Pancreas (tissue), 10 donors: ENCODE measurements at regions not wholly inside any gene's neighbourhood (a gene's known extent, or its start where the extent isn't known, plus 50 kb on each side); places are given as distances from the start of the nearest gene placed in this dataset.

Experiments
- ATAC-seq, 4 donors: fragments of 200-7000 bp; cut with Tn5 transposase; one replicate each; pipeline versions ENCODE4 v1.8.0 to v1.9.1; 2020; ENCODE audit warnings: mild to moderate bottlenecking in 4 of 4, moderate library complexity in 4 of 4
- DNase-seq, 6 donors: peaks; one replicate each; pipeline ENCODE4 v3.0.0-alpha.2; 2020
- FAIRE-seq: peaks from 2 replicates; lab custom pipeline; 2012; peaks lifted over from hg19 to GRCh38; lab: Jason Lieb, UNC
- H3K27ac ChIP-seq, 4 donors: fragments of 200-600 bp; sonication (generic); 1 replicate in 3 of 4; 2 replicates in 1 of 4; pipeline versions ENCODE4 v1.5.0 to v1.8.0; 2020
- H3K27me3 ChIP-seq, 4 donors: fragments of 200-600 bp; one replicate each; pipeline ENCODE4 v1.8.0; 2021
- H3K36me3 ChIP-seq, 3 donors: fragments of 200-600 bp; sonication (generic) in 1 of 3; one replicate each; pipeline versions ENCODE4 v1.5.0 to v1.8.0; 2020 to 2021
- H3K4me1 ChIP-seq, 3 donors: fragments of 200-600 bp; one replicate each; pipeline ENCODE4 v1.8.0; 2021
- H3K4me3 ChIP-seq, 4 donors: fragments of 200-600 bp; sonication (generic) in 2 of 4; one replicate each; pipeline versions ENCODE4 v1.5.0 to v1.8.0; 2020 to 2021
- H3K9me3 ChIP-seq, 4 donors: fragments of 200-600 bp; one replicate each; pipeline ENCODE4 v1.8.0; 2021
- CTCF ChIP-seq, 4 donors: fragments of 200-600 bp; sonication (generic) in 3 of 4; IDR thresholded peaks; one replicate each; pipeline versions ENCODE4 v1.5.0 to v1.8.0; 2021; ENCODE audit warnings: antibody characterized with exemption in 4 of 4
- WGBS, 2 donors: extraction: QIAGEN DNeasy Blood & Tissue Kit; methylation state at CpG; one replicate each; pipeline ENCODE4 v1.1.7; 2013; 5-methylcytosine and 5-hydroxymethylcytosine counted together
- intact Hi-C, 3 donors: fragments of 100-400 bp; cut with DNase I; formaldehyde crosslinking; loops; one replicate each; pipeline versions ENCODE4 v1.11.1 to v1.14.2; 2022
- donor health status: healthy with polysubstance abuse.
- donor health status: DM: no; HTN: no; CAD: no; lungs with moderate emphysema.
- donor health status: DM: no; HTN: no; CAD: no.
- donor health status: control.
- donor health status: control.
- donor health status: Bipolar disorder and iron deficiency.
- donor health status: DM: yes; HTN: yes; CAD: no.
- donor health status: DM: no; HTN: no; CAD: no.
- donor health status: DM: no; HTN: no; CAD: no.
- donor health status: DM: yes; HTN: yes; CAD: no.

- intact Hi-C loops = no loop called here
- no peak for TF ChIP-seq CTCF (IDR thresholded peaks at IDR 0.05)
- H3K27ac ChIP-seq = no peak overlapping the region
- no peaks in the 10 kb centered on the region for H3K9me3 ChIP-seq
- ATAC-seq (no peak), FAIRE-seq (no peak), DNase-seq (no peak)
- no peaks in the 10 kb centered on the region for H3K27me3 ChIP-seq
- H3K36me3 ChIP-seq = no peaks in the 10 kb centered on the region
- no peak overlapping the region for H3K4me3 ChIP-seq
- no peaks in the 10 kb centered on the region for H3K4me1 ChIP-seq
These were observed 82.2 kb upstream of the CNTLN start for GRCh38 chr9:17052626-17053025.

- Histone ChIP-seq H3K27me3 (no peaks in the 10 kb centered on the region), H3K27ac (no peak overlapping the region), H3K4me3 (no peak overlapping the region), H3K9me3 (no peaks in the 10 kb centered on the region), H3K36me3 (no peaks in the 10 kb centered on the region), H3K4me1 (no peaks in the 10 kb centered on the region)
- DNase-seq = no peak
- WGBS, 2 donors = 77 to 91% methylated on average over 3 of the region's 3 CpGs
- intact Hi-C loops = no loop called here
- no peak for ATAC-seq
- FAIRE-seq = no peak
- TF ChIP-seq CTCF (IDR thresholded peaks at IDR 0.05) = no peak
These were observed 89.4 kb upstream of the CNTLN start for GRCh38 chr9:17045381-17045940.

GRCh38 chr9:17031546-17031945 lies 103.3 kb upstream of the CNTLN start:
- DNase-seq = no peak
- H3K4me3 ChIP-seq = no peak overlapping the region
- TF ChIP-seq CTCF (IDR thresholded peaks at IDR 0.05) = no peak
- FAIRE-seq = no peak
- ATAC-seq = no peak
- no peaks in the 10 kb centered on the region for H3K27me3 ChIP-seq
- no peaks in the 10 kb centered on the region for H3K9me3 ChIP-seq
- H3K27ac ChIP-seq = no peak overlapping the region
- no peaks in the 10 kb centered on the region for H3K36me3 ChIP-seq
- H3K4me1 ChIP-seq = no peaks in the 10 kb centered on the region
- intact Hi-C loops = no loop called here
- 88% methylated on average over 3 of the region's 3 CpGs for WGBS, 2 donors

- intact Hi-C loops = no loop called here
- Histone ChIP-seq H3K4me3 (no peak overlapping the region), H3K4me1 (no peaks in the 10 kb centered on the region), H3K36me3 (no peaks in the 10 kb centered on the region), H3K9me3 (no peaks in the 10 kb centered on the region), H3K27ac (no peak overlapping the region), H3K27me3 (no peaks in the 10 kb centered on the region)
- ATAC-seq (no peak), DNase-seq (no peak), FAIRE-seq (no peak)
- TF ChIP-seq CTCF (IDR thresholded peaks at IDR 0.05) = no peak
These were observed 109.6 kb upstream of the CNTLN start for GRCh38 chr9:17025281-17025680.

- Histone ChIP-seq H3K9me3 (no peaks in the 10 kb centered on the region), H3K36me3 (no peaks in the 10 kb centered on the region), H3K4me1 (no peaks in the 10 kb centered on the region), H3K27me3 (no peaks in the 10 kb centered on the region), H3K27ac (no peak overlapping the region), H3K4me3 (no peak overlapping the region)
- ATAC-seq (no peak), FAIRE-seq (no peak), DNase-seq (no peak)
- intact Hi-C loops = no loop called here
- 63 to 73% methylated on average over 2 of the region's 2 CpGs for WGBS, 2 donors
- no peak for TF ChIP-seq CTCF (IDR thresholded peaks at IDR 0.05)
These were observed 110.7 kb upstream of the CNTLN start for GRCh38 chr9:17024129-17024528.
